ENCODE measurements at regions not wholly inside any gene's neighbourhood (a gene's known extent, or its start where the extent isn't known, plus 50 kb on each side); places are given as distances from the start of the nearest gene placed in this dataset.

- TF ChIP-seq CHD7 (IDR thresholded peaks at IDR 0.05; ENCODE audit: insufficient replicate concordance, low read length): no peak
Measured at GRCh38 chr4:174110180-174110579, 173.3 kb downstream of the FBXO8 start (continued).
